Neural progenitor cell (in vitro differentiated cells): ENCODE measurements at regions not wholly inside any gene's neighbourhood (a gene's known extent, or its start where the extent isn't known, plus 50 kb on each side); places are given as distances from the start of the nearest gene placed in this dataset.

Experiments used
- EZH2phosphoT487 ChIP-seq: fragments of 200-600 bp; sonication (generic); IDR thresholded peaks from 2 replicates; pipeline ENCODE4 v1.6.1; 2017; ENCODE audit warnings: antibody characterized with exemption
- TF ChIP-seq, protein P1 (sequence below): fragments of 200-600 bp; sonication (generic); IDR thresholded peaks from 2 replicates; pipeline ENCODE4 v1.5.1; 2017; ENCODE audit warnings: antibody characterized with exemption, mild to moderate bottlenecking

DNA sequence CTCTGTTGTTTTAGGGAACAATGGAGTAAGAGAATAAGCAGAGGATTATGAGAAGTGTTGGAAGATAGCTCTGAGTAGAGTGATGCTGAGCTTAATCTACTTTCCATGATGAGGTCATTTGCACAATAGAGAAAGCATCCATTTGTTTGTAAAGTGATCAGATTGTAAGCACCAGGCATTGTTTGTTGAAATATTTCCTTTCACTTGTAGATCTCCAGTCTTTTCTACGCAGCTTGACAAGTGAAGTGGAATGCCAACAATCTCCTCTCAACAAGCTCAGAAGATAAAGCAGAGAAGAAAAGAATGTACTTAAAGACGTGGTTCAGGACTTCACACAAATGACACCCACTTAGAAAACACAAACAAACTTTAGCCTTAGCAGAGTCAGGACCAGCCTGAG lies 80.1 kb upstream of the MARCKS start:
- TF ChIP-seq, protein P1, sequence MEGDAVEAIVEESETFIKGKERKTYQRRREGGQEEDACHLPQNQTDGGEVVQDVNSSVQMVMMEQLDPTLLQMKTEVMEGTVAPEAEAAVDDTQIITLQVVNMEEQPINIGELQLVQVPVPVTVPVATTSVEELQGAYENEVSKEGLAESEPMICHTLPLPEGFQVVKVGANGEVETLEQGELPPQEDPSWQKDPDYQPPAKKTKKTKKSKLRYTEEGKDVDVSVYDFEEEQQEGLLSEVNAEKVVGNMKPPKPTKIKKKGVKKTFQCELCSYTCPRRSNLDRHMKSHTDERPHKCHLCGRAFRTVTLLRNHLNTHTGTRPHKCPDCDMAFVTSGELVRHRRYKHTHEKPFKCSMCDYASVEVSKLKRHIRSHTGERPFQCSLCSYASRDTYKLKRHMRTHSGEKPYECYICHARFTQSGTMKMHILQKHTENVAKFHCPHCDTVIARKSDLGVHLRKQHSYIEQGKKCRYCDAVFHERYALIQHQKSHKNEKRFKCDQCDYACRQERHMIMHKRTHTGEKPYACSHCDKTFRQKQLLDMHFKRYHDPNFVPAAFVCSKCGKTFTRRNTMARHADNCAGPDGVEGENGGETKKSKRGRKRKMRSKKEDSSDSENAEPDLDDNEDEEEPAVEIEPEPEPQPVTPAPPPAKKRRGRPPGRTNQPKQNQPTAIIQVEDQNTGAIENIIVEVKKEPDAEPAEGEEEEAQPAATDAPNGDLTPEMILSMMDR = no peak
- TF ChIP-seq EZH2phosphoT487 = peak; percentile 90
